Activated T-cell treated with anti-CD3 and anti-CD28 coated beads, Interleukin-2, amount 50 U/mL, for 24 hours (primary cell): ENCODE measurements at regions not wholly inside any gene's neighbourhood (a gene's known extent, or its start where the extent isn't known, plus 50 kb on each side); places are given as distances from the start of the nearest gene placed in this dataset.
"Not testable (repeated sequence)": the region's sequence is repeated elsewhere in the genome, so short reads cannot be mapped to it uniquely, and the experiment has no call there.

ENCODE experiments used
- DNase-seq: peaks from one replicate; pipeline ENCODE4 v3.0.0-alpha.2; 2020
- H3K27ac Mint-ChIP-seq: 2 replicates; pipeline ENCODE4 v1.8.0; 2020; ENCODE audit warnings: mild to moderate bottlenecking, mixed read lengths
- H3K27me3 Mint-ChIP-seq: 2 replicates; pipeline ENCODE4 v1.8.0; 2020; ENCODE audit warnings: mixed read lengths
- H3K36me3 Mint-ChIP-seq: 2 replicates; pipeline ENCODE4 v1.8.0; 2020; ENCODE audit warnings: low read depth, mixed read lengths
- H3K4me1 Mint-ChIP-seq: 2 replicates; pipeline ENCODE4 v1.8.0; 2020; ENCODE audit warnings: low read depth, mixed read lengths
- H3K4me3 Mint-ChIP-seq: 2 replicates; pipeline ENCODE4 v1.8.0; 2020; ENCODE audit warnings: mild to moderate bottlenecking, moderate library complexity, mixed read lengths
- H3K9me3 Mint-ChIP-seq: 2 replicates; pipeline ENCODE4 v1.8.0; 2020; ENCODE audit warnings: mixed read lengths

GRCh38 chr1:208332774-208333126 is 88.6 kb upstream of the PLXNA2 start:
- H3K27ac Mint-ChIP-seq: no peak overlapping the region
- H3K36me3 Mint-ChIP-seq: no peaks in the 10 kb centered on the region
- H3K9me3 Mint-ChIP-seq: no peaks in the 10 kb centered on the region
- no peak overlapping the region for H3K4me3 Mint-ChIP-seq
- no peak for DNase-seq
- H3K4me1 Mint-ChIP-seq: no peaks in the 10 kb centered on the region
- peaks cover 63% of the 10 kb centered on the region for H3K27me3 Mint-ChIP-seq

- H3K4me1 Mint-ChIP-seq: no peaks in the 10 kb centered on the region
- H3K9me3 Mint-ChIP-seq: no peaks in the 10 kb centered on the region
- no peak for DNase-seq
- no peaks in the 10 kb centered on the region for H3K36me3 Mint-ChIP-seq
- H3K4me3 Mint-ChIP-seq: no peak overlapping the region
- H3K27me3 Mint-ChIP-seq: peaks cover 64% of the 10 kb centered on the region
- no peak overlapping the region for H3K27ac Mint-ChIP-seq
Observed at GRCh38 chr1:208333676-208334075, 89.5 kb upstream of the PLXNA2 start.

- Mint-ChIP-seq H3K27ac (no peak overlapping the region), H3K36me3 (no peaks in the 10 kb centered on the region), H3K27me3 (peaks cover 60% of the 10 kb centered on the region), H3K4me1 (no peaks in the 10 kb centered on the region), H3K4me3 (no peak overlapping the region), H3K9me3 (no peaks in the 10 kb centered on the region)
- DNase-seq: no peak
Observed at GRCh38 chr1:208335371-208336136, 91.4 kb upstream of the PLXNA2 start.

GRCh38 chr1:208336137-208336518 is 91.9 kb upstream of the PLXNA2 start:
- Mint-ChIP-seq H3K9me3 (no peaks in the 10 kb centered on the region), H3K36me3 (no peaks in the 10 kb centered on the region), H3K27ac (no peak overlapping the region), H3K4me1 (no peaks in the 10 kb centered on the region), H3K27me3 (peaks cover 59% of the 10 kb centered on the region), H3K4me3 (no peak overlapping the region)
- no peak for DNase-seq

GRCh38 chr1:208339911-208340310 is 95.7 kb upstream of the PLXNA2 start:
- Mint-ChIP-seq H3K27me3 (peaks cover 41% of the 10 kb centered on the region), H3K4me3 (no peak overlapping the region), H3K9me3 (no peaks in the 10 kb centered on the region), H3K36me3 (no peaks in the 10 kb centered on the region), H3K4me1 (no peaks in the 10 kb centered on the region), H3K27ac (no peak overlapping the region)
- DNase-seq: no peak

- no peak for DNase-seq
- Mint-ChIP-seq H3K27ac (no peak overlapping the region), H3K27me3 (peaks cover 18% of the 10 kb centered on the region), H3K4me1 (no peaks in the 10 kb centered on the region), H3K36me3 (no peaks in the 10 kb centered on the region), H3K4me3 (no peak overlapping the region), H3K9me3 (no peaks in the 10 kb centered on the region)
Observed at GRCh38 chr1:208343226-208343625, 99.0 kb upstream of the PLXNA2 start.

GRCh38 chr1:208344202-208344857 is 100.1 kb upstream of the PLXNA2 start:
- H3K36me3 Mint-ChIP-seq: no peaks in the 10 kb centered on the region
- no peaks in the 10 kb centered on the region for H3K4me1 Mint-ChIP-seq
- DNase-seq: no peak
- H3K4me3 Mint-ChIP-seq: no peak overlapping the region
- peaks cover 9% of the 10 kb centered on the region for H3K27me3 Mint-ChIP-seq
- H3K27ac Mint-ChIP-seq: no peak overlapping the region
- H3K9me3 Mint-ChIP-seq: no peaks in the 10 kb centered on the region

GRCh38 chr1:208347191-208347590 is 103.0 kb upstream of the PLXNA2 start:
- Mint-ChIP-seq H3K9me3 (no peaks in the 10 kb centered on the region), H3K27me3 (peaks cover 5% of the 10 kb centered on the region)

GRCh38 chr1:208349694-208350330 is 105.6 kb upstream of the PLXNA2 start:
- no peak for DNase-seq
- Mint-ChIP-seq H3K27me3 (no peaks in the 10 kb centered on the region), H3K9me3 (no peaks in the 10 kb centered on the region), H3K27ac (no peak overlapping the region), H3K36me3 (no peaks in the 10 kb centered on the region), H3K4me1 (no peaks in the 10 kb centered on the region), H3K4me3 (no peak overlapping the region)

More at GRCh38 chr1:208347191-208347590, 103.0 kb upstream of the PLXNA2 start:
- Mint-ChIP-seq H3K27ac (no peak overlapping the region), H3K36me3 (no peaks in the 10 kb centered on the region), H3K4me3 (no peak overlapping the region), H3K4me1 (no peaks in the 10 kb centered on the region)
- DNase-seq: no peak

GRCh38 chr1:208350815-208351214 is 106.6 kb upstream of the PLXNA2 start:
- no peak overlapping the region for H3K4me3 Mint-ChIP-seq
- H3K27me3 Mint-ChIP-seq: no peaks in the 10 kb centered on the region
- no peaks in the 10 kb centered on the region for H3K36me3 Mint-ChIP-seq
- no peaks in the 10 kb centered on the region for H3K4me1 Mint-ChIP-seq
- DNase-seq: no peak
- H3K9me3 Mint-ChIP-seq: no peaks in the 10 kb centered on the region
- H3K27ac Mint-ChIP-seq: no peak overlapping the region

- H3K4me3 Mint-ChIP-seq: no peak overlapping the region
- DNase-seq: no peak
- H3K4me1 Mint-ChIP-seq: no peaks in the 10 kb centered on the region
- H3K9me3 Mint-ChIP-seq: no peaks in the 10 kb centered on the region
- H3K27me3 Mint-ChIP-seq: no peaks in the 10 kb centered on the region
- H3K27ac Mint-ChIP-seq: no peak overlapping the region
- H3K36me3 Mint-ChIP-seq: no peaks in the 10 kb centered on the region
Observed at GRCh38 chr1:208351838-208352237, 107.7 kb upstream of the PLXNA2 start.

- H3K27ac Mint-ChIP-seq, H3K4me1 Mint-ChIP-seq, H3K27me3 Mint-ChIP-seq, DNase-seq, H3K4me3 Mint-ChIP-seq, H3K36me3 Mint-ChIP-seq, H3K9me3 Mint-ChIP-seq: not testable (repeated sequence)
Observed at GRCh38 chr1:208353797-208354196, 109.6 kb upstream of the PLXNA2 start.

GRCh38 chr1:208357644-208358507 is 113.7 kb upstream of the PLXNA2 start:
- DNase-seq: no peak
- Mint-ChIP-seq H3K27me3 (peaks cover 7% of the 10 kb centered on the region), H3K4me1 (no peaks in the 10 kb centered on the region), H3K36me3 (no peaks in the 10 kb centered on the region), H3K27ac (no peak overlapping the region), H3K4me3 (no peak overlapping the region), H3K9me3 (no peaks in the 10 kb centered on the region)

- H3K36me3 Mint-ChIP-seq: no peaks in the 10 kb centered on the region
- H3K27me3 Mint-ChIP-seq: peaks cover 10% of the 10 kb centered on the region
- no peak for DNase-seq
- no peaks in the 10 kb centered on the region for H3K4me1 Mint-ChIP-seq
- no peak overlapping the region for H3K4me3 Mint-ChIP-seq
- no peaks in the 10 kb centered on the region for H3K9me3 Mint-ChIP-seq
- no peak overlapping the region for H3K27ac Mint-ChIP-seq
Observed at GRCh38 chr1:208358651-208359050, 114.5 kb upstream of the PLXNA2 start.
